ENCODE measurements at regions not wholly inside any gene's neighbourhood (a gene's known extent, or its start where the extent isn't known, plus 50 kb on each side); places are given as distances from the start of the nearest gene placed in this dataset.
"Not testable (repeated sequence)": the region's sequence is repeated elsewhere in the genome, so short reads cannot be mapped to it uniquely, and the experiment has no call there.

DNA sequence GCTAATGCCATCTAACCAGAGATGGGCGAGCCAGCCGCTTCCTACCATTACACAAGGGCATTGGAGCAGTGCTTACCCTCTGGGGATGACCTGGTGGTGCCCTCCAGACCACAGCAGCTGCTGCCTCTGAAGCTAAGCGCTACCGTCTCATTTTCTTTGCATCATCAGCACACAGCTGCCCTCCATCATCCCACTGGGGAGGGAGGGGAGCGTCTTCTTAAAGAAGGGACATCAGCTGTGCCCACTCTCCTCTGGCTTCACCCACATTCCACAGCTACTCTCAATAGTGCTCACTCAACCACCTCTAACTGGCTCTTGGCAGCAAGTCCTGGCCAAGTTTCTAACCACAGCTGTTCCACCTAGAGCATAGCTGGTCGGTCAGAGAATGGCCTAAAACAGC is 503.4 kb downstream of the NFIB start:
- H3K4me1 ChIP-seq (ENCODE audit: control insufficient read depth in 2 of 2, insufficient read depth in 2 of 2, low read length in 2 of 2): no peaks in the 10 kb centered on the region
- no peak overlapping the region for H3K4me3 ChIP-seq (ENCODE audit: low read length in 2 of 2)
- H3K36me3 ChIP-seq (ENCODE audit: control insufficient read depth in 2 of 2, insufficient read depth in 2 of 2, low read length in 1 of 2): no peaks in the 10 kb centered on the region
- no peaks in the 10 kb centered on the region for H3K9me3 ChIP-seq (ENCODE audit: control insufficient read depth in 2 of 2, insufficient read depth in 1 of 2, low read length in 1 of 2)
- no peaks in the 10 kb centered on the region for H3K27me3 ChIP-seq (ENCODE audit: control insufficient read depth in 2 of 2, insufficient read depth in 1 of 2, low read length in 1 of 2)
- WGBS: 93% methylated on average over 6 of the region's 6 CpGs
- H3K27ac ChIP-seq (ENCODE audit: low read depth in 1 of 2, low read length in 1 of 2): no peak overlapping the region
- no peak for DNase-seq (ENCODE audit: low read depth in 6 of 9, low spot score in 9 of 9)

DNA sequence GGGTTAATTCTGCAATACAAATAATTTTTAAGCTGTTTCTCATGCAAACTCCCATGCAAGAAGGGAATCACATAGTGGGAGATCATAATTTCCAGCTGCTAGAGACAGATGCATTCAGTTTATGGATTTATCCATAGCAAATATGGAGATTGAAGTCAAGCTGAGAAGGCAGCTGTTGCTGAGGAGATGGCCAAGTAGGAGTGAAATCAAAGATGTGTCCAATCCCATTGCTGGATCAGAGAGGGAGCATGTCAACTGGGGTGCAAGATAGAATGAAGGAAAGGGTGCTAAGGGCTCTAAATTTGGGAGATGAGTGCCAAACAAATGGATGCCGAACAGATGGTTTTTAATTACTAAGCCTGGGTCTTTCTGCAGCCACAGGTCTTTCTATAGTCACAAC is 504.5 kb downstream of the NFIB start:
- no peaks in the 10 kb centered on the region for H3K36me3 ChIP-seq (ENCODE audit: control insufficient read depth in 2 of 2, insufficient read depth in 2 of 2, low read length in 1 of 2)
- WGBS: 91% methylated on average over 1 of the region's 1 CpG
- H3K9me3 ChIP-seq (ENCODE audit: control insufficient read depth in 2 of 2, insufficient read depth in 1 of 2, low read length in 1 of 2): no peaks in the 10 kb centered on the region
- H3K4me1 ChIP-seq (ENCODE audit: control insufficient read depth in 2 of 2, insufficient read depth in 2 of 2, low read length in 2 of 2): no peaks in the 10 kb centered on the region
- no peak overlapping the region for H3K27ac ChIP-seq (ENCODE audit: low read depth in 1 of 2, low read length in 1 of 2)
- DNase-seq (ENCODE audit: low read depth in 6 of 9, low spot score in 9 of 9): no peak
- no peak overlapping the region for H3K4me3 ChIP-seq (ENCODE audit: low read length in 2 of 2)
- no peaks in the 10 kb centered on the region for H3K27me3 ChIP-seq (ENCODE audit: control insufficient read depth in 2 of 2, insufficient read depth in 1 of 2, low read length in 1 of 2)

GRCh38 chr9:13807118-13807517 is 506.8 kb downstream of the NFIB start:
- Histone ChIP-seq H3K36me3 (ENCODE audit: control insufficient read depth in 2 of 2, insufficient read depth in 2 of 2, low read length in 1 of 2) (no peaks in the 10 kb centered on the region), H3K4me3 (ENCODE audit: low read length in 2 of 2) (no peak overlapping the region), H3K27me3 (ENCODE audit: control insufficient read depth in 2 of 2, insufficient read depth in 1 of 2, low read length in 1 of 2) (no peaks in the 10 kb centered on the region), H3K27ac (ENCODE audit: low read depth in 1 of 2, low read length in 1 of 2) (no peak overlapping the region), H3K4me1 (ENCODE audit: control insufficient read depth in 2 of 2, insufficient read depth in 2 of 2, low read length in 2 of 2) (no peaks in the 10 kb centered on the region), H3K9me3 (ENCODE audit: control insufficient read depth in 2 of 2, insufficient read depth in 1 of 2, low read length in 1 of 2) (no peaks in the 10 kb centered on the region)
- WGBS: 91% methylated on average over 4 of the region's 4 CpGs
- no peak for DNase-seq (ENCODE audit: low read depth in 6 of 9, low spot score in 9 of 9)

DNA sequence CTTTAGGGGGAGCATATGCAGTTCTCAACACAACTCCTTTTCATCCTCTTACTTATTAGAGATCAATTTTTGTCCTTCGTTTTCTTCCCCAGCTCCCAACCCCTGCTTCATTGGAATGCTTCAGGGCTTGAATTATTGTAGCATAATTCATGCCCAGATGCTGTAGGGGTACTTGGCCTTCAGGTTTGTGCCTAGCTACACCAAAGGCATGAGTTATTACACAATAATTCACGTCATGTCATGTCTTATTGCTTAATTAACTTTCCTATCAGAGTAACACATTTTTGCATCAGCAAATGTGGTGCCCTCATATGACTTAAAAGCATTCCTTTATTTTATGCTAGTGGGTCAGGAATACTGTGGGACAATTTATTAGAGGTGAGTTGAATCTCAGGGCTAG is 507.2 kb downstream of the NFIB start:
- Histone ChIP-seq H3K4me3 (ENCODE audit: low read length in 2 of 2) (no peak overlapping the region), H3K4me1 (ENCODE audit: control insufficient read depth in 2 of 2, insufficient read depth in 2 of 2, low read length in 2 of 2) (no peaks in the 10 kb centered on the region), H3K36me3 (ENCODE audit: control insufficient read depth in 2 of 2, insufficient read depth in 2 of 2, low read length in 1 of 2) (no peaks in the 10 kb centered on the region), H3K27me3 (ENCODE audit: control insufficient read depth in 2 of 2, insufficient read depth in 1 of 2, low read length in 1 of 2) (no peaks in the 10 kb centered on the region), H3K9me3 (ENCODE audit: control insufficient read depth in 2 of 2, insufficient read depth in 1 of 2, low read length in 1 of 2) (no peaks in the 10 kb centered on the region), H3K27ac (ENCODE audit: low read depth in 1 of 2, low read length in 1 of 2) (no peak overlapping the region)
- no peak for DNase-seq (ENCODE audit: low read depth in 6 of 9, low spot score in 9 of 9)
- WGBS: 86% methylated on average over 2 of the region's 2 CpGs

- no peaks in the 10 kb centered on the region for H3K36me3 ChIP-seq (ENCODE audit: control insufficient read depth in 2 of 2, insufficient read depth in 2 of 2, low read length in 1 of 2)
- no peak overlapping the region for H3K4me3 ChIP-seq (ENCODE audit: low read length in 2 of 2)
- no peaks in the 10 kb centered on the region for H3K9me3 ChIP-seq (ENCODE audit: control insufficient read depth in 2 of 2, insufficient read depth in 1 of 2, low read length in 1 of 2)
- no peaks in the 10 kb centered on the region for H3K27me3 ChIP-seq (ENCODE audit: control insufficient read depth in 2 of 2, insufficient read depth in 1 of 2, low read length in 1 of 2)
- H3K27ac ChIP-seq (ENCODE audit: low read depth in 1 of 2, low read length in 1 of 2): no peak overlapping the region
- no peaks in the 10 kb centered on the region for H3K4me1 ChIP-seq (ENCODE audit: control insufficient read depth in 2 of 2, insufficient read depth in 2 of 2, low read length in 2 of 2)
- DNase-seq (ENCODE audit: low read depth in 6 of 9, low spot score in 9 of 9): no peak
- 85% methylated on average over 5 of the region's 5 CpGs for WGBS
These were observed 508.4 kb downstream of the NFIB start for GRCh38 chr9:13805546-13805945.

- 83% methylated on average over 4 of the region's 4 CpGs for WGBS
- Histone ChIP-seq H3K27me3 (ENCODE audit: control insufficient read depth in 2 of 2, insufficient read depth in 1 of 2, low read length in 1 of 2) (no peaks in the 10 kb centered on the region), H3K36me3 (ENCODE audit: control insufficient read depth in 2 of 2, insufficient read depth in 2 of 2, low read length in 1 of 2) (no peaks in the 10 kb centered on the region), H3K9me3 (ENCODE audit: control insufficient read depth in 2 of 2, insufficient read depth in 1 of 2, low read length in 1 of 2) (no peaks in the 10 kb centered on the region), H3K27ac (ENCODE audit: low read depth in 1 of 2, low read length in 1 of 2) (no peak overlapping the region), H3K4me1 (ENCODE audit: control insufficient read depth in 2 of 2, insufficient read depth in 2 of 2, low read length in 2 of 2) (no peaks in the 10 kb centered on the region), H3K4me3 (ENCODE audit: low read length in 2 of 2) (no peak overlapping the region)
- no peak for DNase-seq (ENCODE audit: low read depth in 6 of 9, low spot score in 9 of 9)
These were observed 509.4 kb downstream of the NFIB start for GRCh38 chr9:13804532-13804931.

- Histone ChIP-seq H3K4me1 (ENCODE audit: control insufficient read depth in 2 of 2, insufficient read depth in 2 of 2, low read length in 2 of 2) (no peaks in the 10 kb centered on the region), H3K27me3 (ENCODE audit: control insufficient read depth in 2 of 2, insufficient read depth in 1 of 2, low read length in 1 of 2) (no peaks in the 10 kb centered on the region), H3K9me3 (ENCODE audit: control insufficient read depth in 2 of 2, insufficient read depth in 1 of 2, low read length in 1 of 2) (no peaks in the 10 kb centered on the region), H3K27ac (ENCODE audit: low read depth in 1 of 2, low read length in 1 of 2) (no peak overlapping the region), H3K36me3 (ENCODE audit: control insufficient read depth in 2 of 2, insufficient read depth in 2 of 2, low read length in 1 of 2) (no peaks in the 10 kb centered on the region), H3K4me3 (ENCODE audit: low read length in 2 of 2) (no peak overlapping the region)
- WGBS: 82% methylated on average over 3 of the region's 3 CpGs
- DNase-seq (ENCODE audit: low read depth in 6 of 9, low spot score in 9 of 9): no peak
These were observed 513.2 kb downstream of the NFIB start for GRCh38 chr9:13800776-13801175.

DNA sequence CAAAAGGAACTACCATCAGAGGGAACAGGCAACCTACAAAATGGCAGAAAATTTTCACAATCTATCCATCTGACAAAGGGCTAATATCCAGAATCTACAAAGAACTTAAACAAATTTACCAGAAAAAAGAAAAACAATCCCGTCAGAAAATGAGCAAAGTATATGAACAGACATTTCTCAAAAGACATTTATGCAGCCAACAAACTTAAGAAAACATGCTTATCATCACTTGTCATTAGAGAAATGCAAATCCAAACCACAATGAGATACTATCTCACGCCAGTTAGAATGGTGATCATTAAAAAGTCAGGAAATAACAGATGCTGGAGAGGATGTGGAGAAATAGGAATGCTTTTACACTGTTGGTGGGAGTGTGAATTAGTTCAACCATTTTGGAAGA is 516.2 kb downstream of the NFIB start:
- H3K4me1 ChIP-seq (ENCODE audit: control insufficient read depth in 2 of 2, insufficient read depth in 2 of 2, low read length in 2 of 2); DNase-seq (ENCODE audit: low read depth in 6 of 9, low spot score in 9 of 9); H3K9me3 ChIP-seq (ENCODE audit: control insufficient read depth in 2 of 2, insufficient read depth in 1 of 2, low read length in 1 of 2); H3K27ac ChIP-seq (ENCODE audit: low read depth in 1 of 2, low read length in 1 of 2); H3K27me3 ChIP-seq (ENCODE audit: control insufficient read depth in 2 of 2, insufficient read depth in 1 of 2, low read length in 1 of 2); H3K36me3 ChIP-seq (ENCODE audit: control insufficient read depth in 2 of 2, insufficient read depth in 2 of 2, low read length in 1 of 2); H3K4me3 ChIP-seq (ENCODE audit: low read length in 2 of 2): not testable (repeated sequence)
- 97% methylated on average over 2 of the region's 2 CpGs for WGBS

DNA sequence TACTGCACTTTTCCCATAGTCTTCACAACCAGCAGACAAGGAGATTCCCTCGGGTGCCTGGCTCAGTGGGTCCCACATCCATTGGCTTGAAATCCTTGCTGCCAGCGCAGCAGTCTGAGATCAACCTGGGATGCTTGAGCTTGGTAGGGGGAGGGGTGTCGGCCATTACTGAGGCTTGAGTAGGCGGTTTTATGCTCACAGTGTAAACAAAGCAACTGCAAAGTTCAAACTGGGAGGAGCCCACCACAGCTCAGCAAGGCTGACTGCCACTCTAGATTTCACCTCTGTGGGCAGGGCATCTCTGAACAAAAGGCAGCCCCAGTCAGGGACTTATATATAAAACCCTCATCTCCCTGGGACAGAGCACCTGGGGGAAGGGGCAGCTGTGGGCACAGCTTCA is 512.3 kb upstream of the MPDZ start:
- peaks cover 0 to 6% of the 10 kb centered on the region in 2 donors for H3K9me3 ChIP-seq (ENCODE audit: control insufficient read depth in 2 of 2, insufficient read depth in 1 of 2, low read length in 1 of 2)
- H3K27ac ChIP-seq (ENCODE audit: low read depth in 1 of 2, low read length in 1 of 2): no peak overlapping the region
- 85% methylated on average over 4 of the region's 4 CpGs for WGBS
- no peak overlapping the region for H3K4me3 ChIP-seq (ENCODE audit: low read length in 2 of 2)
- no peak for DNase-seq (ENCODE audit: low read depth in 6 of 9, low spot score in 9 of 9)
- no peaks in the 10 kb centered on the region for H3K27me3 ChIP-seq (ENCODE audit: control insufficient read depth in 2 of 2, insufficient read depth in 1 of 2, low read length in 1 of 2)
- no peaks in the 10 kb centered on the region for H3K4me1 ChIP-seq (ENCODE audit: control insufficient read depth in 2 of 2, insufficient read depth in 2 of 2, low read length in 2 of 2)
- H3K36me3 ChIP-seq (ENCODE audit: control insufficient read depth in 2 of 2, insufficient read depth in 2 of 2, low read length in 1 of 2): no peaks in the 10 kb centered on the region

DNA sequence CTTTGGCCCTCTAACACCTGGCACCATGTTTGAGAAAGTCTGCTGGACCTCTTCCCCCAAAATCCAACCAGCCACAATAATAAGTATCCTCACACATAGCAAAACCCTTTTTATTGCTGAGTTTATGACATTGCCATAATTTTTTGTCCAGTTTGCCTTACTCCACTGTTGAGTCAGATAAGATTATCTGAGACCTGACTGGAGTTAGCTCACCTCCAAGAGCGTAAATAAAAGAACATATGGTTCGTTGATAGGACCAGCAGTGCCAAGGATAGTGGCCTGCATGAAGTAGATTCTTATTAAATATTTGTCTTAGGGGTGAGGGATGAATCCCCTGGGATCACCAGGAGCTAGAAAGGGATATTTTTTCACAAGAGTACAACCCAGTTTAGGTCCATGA is 510.6 kb upstream of the MPDZ start:
- no peak overlapping the region for H3K27ac ChIP-seq (ENCODE audit: low read depth in 1 of 2, low read length in 1 of 2)
- H3K4me1 ChIP-seq (ENCODE audit: control insufficient read depth in 2 of 2, insufficient read depth in 2 of 2, low read length in 2 of 2): no peaks in the 10 kb centered on the region
- 89% methylated on average over 2 of the region's 2 CpGs for WGBS
- no peaks in the 10 kb centered on the region for H3K27me3 ChIP-seq (ENCODE audit: control insufficient read depth in 2 of 2, insufficient read depth in 1 of 2, low read length in 1 of 2)
- peaks cover 0 to 11% of the 10 kb centered on the region in 2 donors for H3K9me3 ChIP-seq (ENCODE audit: control insufficient read depth in 2 of 2, insufficient read depth in 1 of 2, low read length in 1 of 2)
- no peak overlapping the region for H3K4me3 ChIP-seq (ENCODE audit: low read length in 2 of 2)
- DNase-seq (ENCODE audit: low read depth in 6 of 9, low spot score in 9 of 9): no peak
- no peaks in the 10 kb centered on the region for H3K36me3 ChIP-seq (ENCODE audit: control insufficient read depth in 2 of 2, insufficient read depth in 2 of 2, low read length in 1 of 2)
